AG09319 (cell line): ENCODE measurements at regions not wholly inside any gene's neighbourhood (a gene's known extent, or its start where the extent isn't known, plus 50 kb on each side); places are given as distances from the start of the nearest gene placed in this dataset.

Source experiments
- DNase-seq: peaks from one replicate; pipeline ENCODE4 v3.0.0-alpha.2; 2010; ENCODE audit warnings: low read depth; ENCODE audit errors: extremely low read depth
- CTCF ChIP-seq: IDR thresholded peaks from 2 replicates; pipeline ENCODE4 v1.5.1; 2011; ENCODE audit warnings: low read depth, mild to moderate bottlenecking, inconsistent platforms, low read length, moderate library complexity

GRCh38 chr9:134557331-134557730 lies 84.3 kb upstream of the COL5A1 start:
- no peak for DNase-seq
- no peak for TF ChIP-seq CTCF

- no peak for TF ChIP-seq CTCF
These were observed 83.3 kb upstream of the COL5A1 start for GRCh38 chr9:134558124-134558905.

GRCh38 chr9:134559013-134559412 lies 82.6 kb upstream of the COL5A1 start:
- no peak for DNase-seq
- no peak for TF ChIP-seq CTCF

More at GRCh38 chr9:134558124-134558905, 83.3 kb upstream of the COL5A1 start:
- DNase-seq: no peak

GRCh38 chr9:134560206-134560605 lies 81.4 kb upstream of the COL5A1 start:
- no peak for TF ChIP-seq CTCF
- no peak for DNase-seq

GRCh38 chr9:134560654-134561053 lies 80.9 kb upstream of the COL5A1 start:
- no peak for TF ChIP-seq CTCF
- DNase-seq: no peak

- DNase-seq: no peak
These were observed 80.0 kb upstream of the COL5A1 start for GRCh38 chr9:134561427-134562145.

More at GRCh38 chr9:134561427-134562145, 80.0 kb upstream of the COL5A1 start:
- no peak for TF ChIP-seq CTCF
